ENCODE measurements at regions not wholly inside any gene's neighbourhood (a gene's known extent, or its start where the extent isn't known, plus 50 kb on each side); places are given as distances from the start of the nearest gene placed in this dataset.
"Not testable (repeated sequence)": the region's sequence is repeated elsewhere in the genome, so short reads cannot be mapped to it uniquely, and the experiment has no call there.

- no peak for DNase-seq
Measured at GRCh38 chr2:198909525-198910267, 548.0 kb downstream of the SATB2 start.

- DNase-seq, result no peak
Measured at GRCh38 chr2:198905881-198906612, 551.7 kb downstream of the SATB2 start.

DNA sequence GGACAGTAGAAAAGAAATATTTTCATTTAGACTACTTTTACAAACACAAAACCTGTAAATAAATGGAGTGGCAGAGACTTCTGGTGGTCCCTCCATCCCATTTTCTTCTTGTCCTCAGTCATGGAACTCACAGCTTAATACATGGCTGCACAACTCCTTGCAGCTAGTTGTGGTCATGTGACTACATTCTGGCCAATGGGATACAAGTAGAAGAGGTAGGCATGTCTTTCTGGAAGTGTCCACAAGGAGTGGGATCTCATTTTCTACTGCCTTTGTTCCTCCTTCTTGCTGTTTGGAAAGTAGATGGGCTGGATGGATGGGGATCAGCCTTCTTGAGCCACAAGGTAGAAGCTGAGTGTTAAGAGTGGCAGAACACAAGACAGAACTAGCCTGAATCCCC lies 555.8 kb downstream of the SATB2 start:
- no peak for DNase-seq

DNA sequence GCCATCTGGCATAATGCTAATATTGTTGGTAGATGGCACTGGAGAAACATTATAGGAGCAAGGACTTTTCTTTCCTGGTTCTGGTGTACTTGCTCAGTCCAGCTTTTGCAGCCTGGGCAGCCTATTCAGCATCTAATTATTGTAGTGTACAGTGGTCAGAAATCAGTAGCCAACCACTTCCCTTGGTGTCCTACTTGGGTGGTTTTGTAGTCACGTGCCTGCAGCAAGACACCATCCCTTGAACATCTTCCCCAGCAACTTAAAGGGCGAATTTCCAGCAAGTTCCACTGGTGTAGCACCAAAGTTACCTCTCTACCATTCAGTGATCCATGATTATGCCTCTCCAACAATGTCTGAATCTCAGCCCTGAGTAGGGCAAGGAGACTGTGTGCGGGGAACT lies 557.6 kb downstream of the SATB2 start:
- DNase-seq, result no peak

GRCh38 chr2:198890490-198890889 lies 567.2 kb downstream of the SATB2 start:
- no peak for DNase-seq

GRCh38 chr2:198883604-198884003 lies 574.1 kb downstream of the SATB2 start:
- DNase-seq, result no peak

GRCh38 chr2:198880986-198881385 lies 576.8 kb downstream of the SATB2 start:
- no peak for DNase-seq

GRCh38 chr2:198880421-198880820 lies 577.3 kb downstream of the SATB2 start:
- DNase-seq, result no peak

DNA sequence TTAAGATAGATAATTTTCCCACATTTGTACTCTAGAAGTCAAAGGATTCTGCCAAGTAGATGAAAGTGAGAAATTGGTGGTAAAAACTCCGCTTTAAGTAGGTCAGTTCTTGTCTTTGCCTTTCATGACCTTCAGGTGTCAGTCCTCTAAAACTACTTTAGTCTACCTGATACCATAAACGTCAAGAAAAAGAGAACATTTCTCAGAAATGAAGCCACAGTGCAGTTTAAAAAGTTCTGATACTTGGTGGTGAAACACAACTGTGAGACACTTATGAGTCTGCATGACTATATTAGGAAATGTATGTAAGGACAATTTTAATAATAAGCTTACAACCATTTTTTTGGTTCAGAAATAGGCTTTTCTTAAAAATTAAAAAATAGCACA lies 583.3 kb downstream of the SATB2 start:
- no peak for DNase-seq

- DNase-seq, result no peak
Measured at GRCh38 chr2:198873503-198874471, 584.0 kb downstream of the SATB2 start.

- no peak for DNase-seq
Measured at GRCh38 chr2:198863655-198864054, 594.1 kb downstream of the SATB2 start.

DNA sequence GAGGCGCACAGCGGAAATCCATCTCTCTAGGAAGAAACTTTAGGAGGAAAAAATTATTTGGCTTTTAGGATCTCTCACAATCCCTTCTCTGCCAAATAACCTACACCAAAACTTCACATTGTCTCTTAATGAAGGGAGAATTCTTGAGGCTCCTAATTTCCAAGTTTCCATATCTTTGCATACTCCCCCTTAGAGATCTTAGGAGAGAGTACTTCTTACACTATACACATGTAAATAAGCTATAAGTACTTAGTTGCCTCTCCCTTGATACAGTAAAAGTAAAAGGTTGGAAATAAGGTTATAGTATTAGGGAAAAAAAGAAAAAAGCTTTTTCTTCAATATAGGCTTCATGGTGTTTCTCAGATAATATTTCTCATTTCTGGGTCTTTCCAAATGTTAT lies 596.7 kb downstream of the SATB2 start:
- DNase-seq, result no peak

DNA sequence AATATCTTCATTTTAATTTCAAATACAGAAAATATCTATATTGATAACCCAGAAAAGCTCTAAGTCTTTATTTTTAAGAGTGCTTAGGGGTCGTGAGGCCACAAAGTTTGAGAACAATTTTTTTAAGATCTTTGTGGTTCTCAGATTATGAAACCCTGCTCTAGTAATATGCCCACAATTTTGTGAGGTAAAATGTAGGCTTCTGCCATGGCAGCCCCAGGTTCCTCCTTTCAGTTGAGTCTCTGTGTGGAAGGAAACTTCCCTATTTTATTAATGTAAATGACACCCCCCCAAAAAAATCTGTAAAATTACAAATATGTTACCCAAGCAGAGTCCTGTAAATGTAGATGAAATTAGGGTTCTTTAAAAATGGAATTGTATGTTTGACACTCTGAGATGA lies 600.5 kb downstream of the SATB2 start:
- DNase-seq, result no peak

- DNase-seq, result not testable (repeated sequence)
Measured at GRCh38 chr2:198855746-198856145, 602.0 kb downstream of the SATB2 start.

- no peak for DNase-seq
Measured at GRCh38 chr2:198852248-198852647, 605.5 kb downstream of the SATB2 start.

DNA sequence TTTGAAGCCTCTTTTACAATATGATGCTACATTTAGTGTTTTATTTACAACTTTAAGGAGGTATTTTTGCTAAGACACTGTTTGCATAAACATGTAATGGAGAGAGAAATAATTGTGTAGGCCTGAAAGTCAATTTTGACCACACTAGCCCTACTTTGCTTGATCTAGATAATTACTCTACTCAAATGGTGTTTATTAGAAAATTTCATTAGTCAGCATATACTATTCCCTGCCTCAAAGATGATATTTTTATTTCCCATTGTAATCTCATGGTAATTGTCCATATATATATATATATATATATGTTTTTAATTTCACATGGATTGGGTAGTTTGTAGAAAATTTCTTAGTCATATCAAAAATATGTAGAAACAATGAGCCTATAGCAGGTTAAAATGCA lies 632.2 kb downstream of the SATB2 start:
- no peak for DNase-seq

DNA sequence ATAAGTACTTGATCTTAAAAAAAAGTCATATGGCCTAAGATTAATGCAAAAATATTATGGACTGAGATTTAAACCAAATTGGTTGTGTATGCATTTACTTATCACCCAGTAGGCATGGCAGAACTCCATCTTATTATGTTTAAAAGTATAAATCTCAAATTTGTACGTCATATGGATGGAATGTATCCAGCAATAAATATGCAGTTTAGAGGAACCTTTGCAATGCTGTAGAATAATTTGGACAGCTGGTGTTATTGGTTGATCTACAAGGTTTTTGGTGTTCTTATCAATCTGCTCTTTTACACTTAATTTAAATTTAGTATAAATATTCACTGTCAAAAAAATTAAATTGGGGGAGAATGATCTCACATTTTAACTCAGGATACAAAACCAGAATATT lies 640.2 kb downstream of the SATB2 start:
- no peak for DNase-seq

- DNase-seq, result no peak
Measured at GRCh38 chr2:198815626-198816025, 642.1 kb downstream of the SATB2 start.

DNA sequence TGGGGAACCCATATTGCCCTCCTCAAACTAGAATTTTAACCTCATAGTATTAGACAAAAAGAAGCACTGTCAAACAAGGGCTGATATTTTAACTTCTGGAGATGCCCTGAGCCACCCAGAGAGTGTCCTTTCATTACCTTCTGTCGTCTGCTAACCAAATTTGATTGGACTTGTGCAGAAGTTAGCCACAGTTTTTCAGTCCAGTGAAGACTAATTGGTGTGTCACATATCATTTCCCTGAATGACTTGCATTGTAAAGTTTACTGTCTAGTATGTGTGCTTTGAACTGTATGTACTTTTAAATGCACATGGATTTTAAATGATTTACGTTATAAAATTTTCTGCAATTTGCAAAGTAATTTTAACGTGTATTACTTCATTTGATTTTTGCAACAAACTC lies 646.5 kb downstream of the SATB2 start:
- DNase-seq, result no peak

GRCh38 chr2:198809976-198810375 lies 647.8 kb downstream of the SATB2 start:
- no peak for DNase-seq

DNA sequence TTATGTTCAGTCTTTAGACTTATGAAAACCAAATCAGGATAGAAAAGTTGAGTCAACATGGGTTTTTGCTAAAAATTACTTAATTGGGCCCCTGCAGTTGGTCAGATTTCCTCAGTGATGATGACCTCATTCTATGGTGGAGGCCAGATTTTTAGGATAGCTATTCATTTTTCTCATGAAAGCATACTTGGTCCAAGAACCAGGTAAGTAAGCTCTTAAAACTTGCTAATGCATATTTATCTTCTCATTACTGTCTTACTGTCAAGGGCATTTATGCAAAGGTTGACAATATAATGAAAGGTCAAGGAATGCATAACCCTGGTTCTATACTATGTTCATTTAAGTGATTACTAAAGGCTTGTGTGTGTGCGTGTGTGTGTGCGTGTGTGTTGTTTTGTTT lies 650.6 kb downstream of the SATB2 start:
- no peak for DNase-seq

GRCh38 chr2:198795419-198795818 lies 662.3 kb downstream of the SATB2 start:
- no peak for DNase-seq

- DNase-seq, result no peak
Measured at GRCh38 chr2:198791623-198792022, 666.1 kb downstream of the SATB2 start.
